ENCODE measurements at regions not wholly inside any gene's neighbourhood (a gene's known extent, or its start where the extent isn't known, plus 50 kb on each side); places are given as distances from the start of the nearest gene placed in this dataset.

- no peak for TF ChIP-seq CTCF (IDR thresholded peaks at IDR 0.05)
- TF ChIP-seq POLR2A (IDR thresholded peaks at IDR 0.05) = no peak
Measured at GRCh38 chr6:92647630-92648029, 771.7 kb downstream of the EPHA7 start.

Measured in body of pancreas (tissue), 4 donors.